Mesenchymal stem cell (in vitro differentiated cells and primary cell): ENCODE measurements at regions not wholly inside any gene's neighbourhood (a gene's known extent, or its start where the extent isn't known, plus 50 kb on each side); places are given as distances from the start of the nearest gene placed in this dataset.
A peak's percentile ranks its signal among the peaks of the same experiment; 100 is the strongest.

Experiments used
- DNase-seq: peaks from one replicate; pipeline ENCODE4 v3.0.0-alpha.2; 2013
- H2AFZ ChIP-seq: one replicate; pipeline ENCODE4 v1.6.1; 2013; ENCODE audit warnings: low read depth, mild to moderate bottlenecking, control low read depth, inconsistent platforms, low read length, moderate library complexity
- H2AK5ac ChIP-seq: 2 replicates; pipeline ENCODE4 v1.6.1; 2013; ENCODE audit warnings: low read length, moderate library complexity, mild to moderate bottlenecking, inconsistent platforms; ENCODE audit not compliant: severe bottlenecking
- H2BK120ac ChIP-seq: one replicate; pipeline ENCODE4 v1.6.1; 2013; ENCODE audit warnings: low read depth, mild to moderate bottlenecking, inconsistent platforms, low read length, moderate library complexity
- H2BK12ac ChIP-seq, 2 experiments: one replicate each; pipeline ENCODE4 v1.6.1; 2013; ENCODE audit warnings: inconsistent platforms in 2 of 2, low read length in 2 of 2, mild to moderate bottlenecking in 2 of 2, moderate library complexity in 2 of 2, control low read depth in 1 of 2
- H2BK15ac ChIP-seq: one replicate; pipeline ENCODE4 v1.6.1; 2013; ENCODE audit warnings: mild to moderate bottlenecking, low read depth, inconsistent platforms; ENCODE audit not compliant: poor library complexity, severe bottlenecking
- H2BK5ac ChIP-seq: 2 replicates; pipeline ENCODE4 v1.6.1; 2013; ENCODE audit warnings: low read depth, mild to moderate bottlenecking, low read length, control low read depth, inconsistent platforms; ENCODE audit not compliant: poor library complexity, severe bottlenecking
- H3K14ac ChIP-seq, 2 experiments: one replicate each; pipeline ENCODE4 v1.6.1; 2013; ENCODE audit warnings: inconsistent platforms in 2 of 2, low read length in 2 of 2, control low read depth in 1 of 2, mild to moderate bottlenecking in 1 of 2, moderate library complexity in 1 of 2
- H3K18ac ChIP-seq, 2 experiments: one replicate each; pipeline ENCODE4 v1.6.1; 2013; ENCODE audit warnings: inconsistent platforms in 2 of 2, low read length in 2 of 2, control low read depth in 1 of 2, low read depth in 1 of 2, mild to moderate bottlenecking in 1 of 2
- H3K23ac ChIP-seq, 2 experiments: one replicate each; pipeline ENCODE4 v1.6.1; 2013; ENCODE audit warnings: inconsistent platforms in 2 of 2, low read length in 2 of 2, mild to moderate bottlenecking in 2 of 2, moderate library complexity in 2 of 2, control low read depth in 1 of 2
- H3K27ac ChIP-seq: 2 replicates; pipeline ENCODE4 v1.5.1; 2013; ENCODE audit warnings: mild to moderate bottlenecking, moderate library complexity, low read length, control low read depth, inconsistent platforms; ENCODE audit not compliant: poor library complexity, severe bottlenecking
- H3K27me3 ChIP-seq, 2 experiments: 2 replicates each; pipeline versions ENCODE4 v1.6.1 to v1.7.0; 2013; ENCODE audit warnings: low read length in 2 of 2, mild to moderate bottlenecking in 2 of 2, moderate library complexity in 2 of 2, control low read depth in 1 of 2, inconsistent platforms in 1 of 2; ENCODE audit not compliant: control insufficient read depth in 1 of 2, insufficient read depth in 1 of 2
- H3K36me3 ChIP-seq, 2 experiments: 2 replicates each; pipeline versions ENCODE4 v1.6.1 to v1.7.0; 2013; ENCODE audit warnings: low read length in 2 of 2, control low read depth in 1 of 2, inconsistent platforms in 1 of 2, low read depth in 1 of 2, mild to moderate bottlenecking in 1 of 2; ENCODE audit not compliant: insufficient read depth in 2 of 2, control insufficient read depth in 1 of 2
- H3K4ac ChIP-seq, 2 experiments: one replicate each; pipeline ENCODE4 v1.6.1; 2013; ENCODE audit warnings: inconsistent platforms in 2 of 2, low read length in 2 of 2, mild to moderate bottlenecking in 2 of 2, moderate library complexity in 2 of 2, control low read depth in 1 of 2, low read depth in 1 of 2
- H3K4me1 ChIP-seq: 2 replicates; pipeline ENCODE4 v1.6.1; 2013; ENCODE audit warnings: low read depth, low read length, control low read depth; ENCODE audit not compliant: control insufficient read depth, insufficient read depth
- H3K4me2 ChIP-seq: 2 replicates; pipeline ENCODE4 v1.6.1; 2013; ENCODE audit warnings: low read length, mild to moderate bottlenecking, inconsistent platforms; ENCODE audit not compliant: poor library complexity, severe bottlenecking
- H3K4me3 ChIP-seq, 2 experiments: 2 replicates each; pipeline versions ENCODE4 v1.5.1 to v1.7.0; 2013; ENCODE audit warnings: low read length in 2 of 2, mild to moderate bottlenecking in 2 of 2, control low read depth in 1 of 2, low read depth in 1 of 2; ENCODE audit not compliant: insufficient read depth in 1 of 2
- H3K79me1 ChIP-seq: replicated peaks from 2 replicates; pipeline ENCODE4 v1.6.1; 2013; ENCODE audit warnings: mild to moderate bottlenecking, control low read depth, low read length, inconsistent platforms; ENCODE audit not compliant: poor library complexity, severe bottlenecking
- H3K9ac ChIP-seq: 2 replicates; pipeline ENCODE4 v1.7.0; 2013; ENCODE audit warnings: mild to moderate bottlenecking, low read length, moderate library complexity
- H3K9me3 ChIP-seq: 2 replicates; pipeline ENCODE4 v1.7.0; 2013; ENCODE audit warnings: mild to moderate bottlenecking, low read length; ENCODE audit not compliant: control insufficient read depth
- H4K8ac ChIP-seq: one replicate; pipeline ENCODE4 v1.6.1; 2013; ENCODE audit warnings: inconsistent platforms, mild to moderate bottlenecking, low read length, moderate library complexity
- H4K91ac ChIP-seq: one replicate; pipeline ENCODE4 v1.6.1; 2013; ENCODE audit warnings: mild to moderate bottlenecking, low read length, inconsistent platforms
- WGBS: methylation state at CpG from one replicate; pipeline ENCODE4 v1.1.7; 2013; ENCODE audit warnings: mixed read lengths; 5-methylcytosine and 5-hydroxymethylcytosine counted together

DNA sequence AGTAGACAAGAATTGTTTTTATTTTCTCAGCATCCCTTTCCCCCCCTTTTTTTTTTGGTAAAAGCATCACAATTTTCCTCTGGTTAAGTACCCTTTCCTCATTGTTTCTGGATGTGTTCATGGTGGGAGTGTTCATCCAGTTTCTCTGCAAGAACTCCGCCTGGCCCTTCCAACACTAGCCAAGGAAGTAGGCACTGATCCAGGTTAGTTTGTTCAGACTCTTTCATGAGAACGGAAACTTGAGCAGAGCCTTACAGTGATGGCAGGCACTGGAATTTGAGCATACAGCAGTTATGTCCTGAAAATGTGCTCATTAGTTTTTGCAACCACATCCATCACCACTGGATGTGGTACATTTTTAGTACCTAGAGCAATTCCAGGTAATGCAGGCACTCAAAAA, 336.1 kb upstream of the BOD1L1 start:
- H2AFZ ChIP-seq: no peak overlapping the region
- no peak overlapping the region for H3K4me2 ChIP-seq
- H2BK120ac ChIP-seq: no peak overlapping the region
- H3K4me3 ChIP-seq: no peak overlapping the region
- H2BK5ac ChIP-seq: no peak overlapping the region
- H3K4me1 ChIP-seq: peaks cover 2% of the 10 kb centered on the region
- no peak overlapping the region for H3K27ac ChIP-seq
- no peaks in the 10 kb centered on the region for H3K36me3 ChIP-seq
- H3K9ac ChIP-seq: no peak overlapping the region
- no peaks in the 10 kb centered on the region for H3K79me1 ChIP-seq
- no peaks in the 10 kb centered on the region for H3K27me3 ChIP-seq
- H2AK5ac ChIP-seq: no peak overlapping the region
- H3K4ac ChIP-seq: no peak overlapping the region
- H2BK12ac ChIP-seq: no peak overlapping the region
- no peaks in the 10 kb centered on the region for H3K9me3 ChIP-seq
- no peak overlapping the region for H4K91ac ChIP-seq
- no peak overlapping the region for H3K23ac ChIP-seq
- no peak overlapping the region for H4K8ac ChIP-seq
- H3K14ac ChIP-seq: no peak overlapping the region
- H3K18ac ChIP-seq: no peak overlapping the region
- H2BK15ac ChIP-seq: no peak overlapping the region
- DNase-seq: no peak
- 98% methylated on average over 2 of the region's 2 CpGs for WGBS

DNA sequence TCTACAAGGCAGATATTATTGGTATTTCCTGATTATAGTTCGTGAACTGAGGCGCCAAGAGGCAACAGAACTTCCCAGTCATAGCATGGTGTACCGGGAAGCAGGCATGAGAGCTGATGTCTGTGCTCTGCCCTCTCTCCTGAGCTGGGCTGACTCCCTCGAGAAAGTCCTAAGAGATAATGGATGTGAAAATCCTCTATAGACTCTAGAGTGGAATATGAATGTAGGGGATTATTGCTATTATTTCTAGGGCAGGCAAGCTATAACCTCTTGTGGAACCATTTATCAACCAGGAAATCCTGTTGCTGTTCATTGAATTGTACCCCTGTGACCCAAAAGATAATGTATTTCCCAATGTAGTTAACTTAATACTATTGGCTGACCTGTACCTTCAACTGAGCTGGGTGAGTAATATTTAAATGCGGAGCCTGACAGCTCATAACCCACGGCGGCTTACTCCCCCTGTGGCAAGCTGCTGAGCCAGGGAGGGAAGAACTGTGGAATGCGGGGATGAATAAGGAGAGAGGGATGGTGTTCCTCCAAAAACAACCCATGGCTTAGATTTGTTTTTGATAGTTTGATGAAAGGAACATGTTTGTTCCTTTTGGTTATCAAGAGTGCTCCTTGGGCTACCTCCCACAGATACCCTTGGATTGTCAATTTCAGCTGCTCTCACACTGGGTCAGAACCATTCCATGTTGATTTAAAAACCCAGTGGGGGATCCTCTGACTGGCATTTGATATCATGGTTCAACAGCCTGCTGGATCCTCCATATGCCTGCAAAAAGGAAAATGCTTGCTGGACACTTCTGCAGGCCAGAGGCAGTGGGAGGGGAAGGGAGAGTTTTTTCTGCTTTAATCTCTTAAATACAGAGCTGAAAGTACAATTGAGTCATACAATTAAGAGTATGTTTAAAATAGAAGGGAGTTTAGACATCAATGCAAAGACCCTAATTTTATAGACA, 339.0 kb upstream of the BOD1L1 start:
- Histone ChIP-seq H3K4me2 (peak overlapping the region; percentile 33), H3K4me1 (peaks cover 2% of the 10 kb centered on the region), H3K9ac (peak overlapping the region; percentile 68), H2AK5ac (no peak overlapping the region), H3K36me3 (no peaks in the 10 kb centered on the region), H4K8ac (peak overlapping the region; percentile 14), H2BK120ac (no peak overlapping the region), H3K4ac (peak overlapping the region in 1 of 2 experiments; percentile 45), H2BK15ac (no peak overlapping the region), H3K27ac (peak overlapping the region; percentile 88), H3K27me3 (no peaks in the 10 kb centered on the region), H3K9me3 (no peaks in the 10 kb centered on the region), H3K14ac (no peak overlapping the region), H3K23ac (no peak overlapping the region), H2AFZ (no peak overlapping the region), H2BK12ac (peak overlapping the region in 1 of 2 experiments; percentile 61), H4K91ac (no peak overlapping the region), H2BK5ac (peak overlapping the region; percentile 23), H3K18ac (no peak overlapping the region), H3K79me1 (no peaks in the 10 kb centered on the region), H3K4me3 (peak overlapping the region in 1 of 2 experiments; percentile 2)
- 43% methylated on average over 7 of the region's 8 CpGs for WGBS
- DNase-seq: peak; percentile 66

DNA sequence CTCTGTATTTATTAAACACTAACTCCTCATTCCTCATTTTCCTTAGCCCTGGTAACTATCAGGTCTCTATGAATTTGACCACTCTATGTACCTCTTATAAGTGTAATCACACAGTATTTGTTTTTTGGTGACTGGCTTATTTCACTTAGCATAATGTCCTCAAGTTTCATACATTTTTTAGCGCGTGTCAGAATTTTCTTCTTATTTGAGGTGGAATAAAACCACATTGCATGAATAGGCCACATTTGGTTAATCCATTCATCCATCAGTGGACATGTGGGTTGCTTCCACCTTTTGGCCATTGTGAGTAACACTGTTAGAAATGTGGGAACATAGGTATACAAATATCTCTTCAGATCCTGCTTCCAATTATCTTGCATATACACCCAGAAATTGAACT, 341.2 kb upstream of the BOD1L1 start:
- Histone ChIP-seq H2BK120ac (no peak overlapping the region), H3K18ac (no peak overlapping the region), H2AFZ (no peak overlapping the region), H3K36me3 (no peaks in the 10 kb centered on the region), H3K23ac (no peak overlapping the region), H3K4ac (no peak overlapping the region), H3K4me1 (peaks cover 2% of the 10 kb centered on the region), H4K91ac (no peak overlapping the region), H4K8ac (no peak overlapping the region), H3K27ac (no peak overlapping the region), H2AK5ac (no peak overlapping the region), H3K9me3 (no peaks in the 10 kb centered on the region), H3K4me2 (no peak overlapping the region), H3K9ac (no peak overlapping the region), H2BK5ac (no peak overlapping the region), H2BK15ac (no peak overlapping the region), H3K79me1 (no peaks in the 10 kb centered on the region), H3K4me3 (no peak overlapping the region), H3K14ac (no peak overlapping the region), H3K27me3 (no peaks in the 10 kb centered on the region), H2BK12ac (no peak overlapping the region)
- DNase-seq: no peak
- WGBS: 90% methylated on average over 2 of the region's 2 CpGs

DNA sequence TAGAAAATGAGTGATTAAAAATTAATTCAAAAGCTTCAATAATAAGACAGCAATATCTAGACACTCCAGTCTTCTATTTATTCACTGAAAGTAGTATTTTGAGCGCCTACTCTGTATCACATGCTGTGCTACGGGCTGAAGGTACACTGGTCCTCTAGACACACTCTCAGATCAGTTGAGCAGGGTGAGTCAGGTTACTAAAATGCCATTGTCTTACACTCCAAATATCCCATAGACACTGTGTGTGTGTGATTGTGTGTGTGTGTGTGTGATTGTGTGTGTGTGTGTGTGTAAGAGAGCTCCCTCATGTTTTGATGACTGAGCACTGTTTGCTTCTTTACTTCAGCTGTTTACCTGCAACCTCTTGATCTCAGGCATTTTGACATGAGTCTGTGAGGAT, 342.8 kb upstream of the BOD1L1 start:
- H2BK120ac ChIP-seq: no peak overlapping the region
- no peak overlapping the region for H2AFZ ChIP-seq
- H4K91ac ChIP-seq: no peak overlapping the region
- no peak overlapping the region for H3K4me2 ChIP-seq
- no peak overlapping the region for H2AK5ac ChIP-seq
- H3K9ac ChIP-seq: no peak overlapping the region
- no peak overlapping the region for H3K27ac ChIP-seq
- 82% methylated on average over 2 of the region's 2 CpGs for WGBS
- no peak overlapping the region for H3K23ac ChIP-seq
- no peak overlapping the region for H3K4me3 ChIP-seq
- H2BK15ac ChIP-seq: no peak overlapping the region
- H3K36me3 ChIP-seq: no peaks in the 10 kb centered on the region
- no peak for DNase-seq
- peaks cover 2% of the 10 kb centered on the region for H3K4me1 ChIP-seq
- no peak overlapping the region for H2BK5ac ChIP-seq
- no peaks in the 10 kb centered on the region for H3K9me3 ChIP-seq
- H4K8ac ChIP-seq: peak overlapping the region; percentile 3
- H3K4ac ChIP-seq: no peak overlapping the region
- no peaks in the 10 kb centered on the region for H3K79me1 ChIP-seq
- H2BK12ac ChIP-seq: no peak overlapping the region
- no peak overlapping the region for H3K14ac ChIP-seq
- H3K27me3 ChIP-seq: no peaks in the 10 kb centered on the region
- no peak overlapping the region for H3K18ac ChIP-seq
